B cell (primary cell): ENCODE measurements at regions not wholly inside any gene's neighbourhood (a gene's known extent, or its start where the extent isn't known, plus 50 kb on each side); places are given as distances from the start of the nearest gene placed in this dataset.

Source experiments
- ATAC-seq: fragments of 200-7000 bp; cut with Tn5 transposase; one replicate; pipeline ENCODE4 v1.10.0; 2021; ENCODE audit warnings: low read depth, mild to moderate bottlenecking, moderate number of reproducible peaks, moderate library complexity
- CTCF ChIA-PET: fragments of 350-600 bp; sonication (Branson Sonifier 250); formaldehyde crosslinking; loops from one replicate; lab custom pipeline; 2021; ENCODE audit warnings: antibody characterized with exemption, inconsistent platforms; lab: Charles Lee
- POLR2A ChIA-PET: fragments of 350-600 bp; sonication (Branson Sonifier 250); formaldehyde crosslinking; loops from one replicate; lab custom pipeline; 2021; ENCODE audit warnings: antibody characterized with exemption; lab: Charles Lee
- DNase-seq: peaks from one replicate; pipeline ENCODE4 v3.0.0; 2013
- H2AFZ ChIP-seq: 2 replicates; pipeline ENCODE4 v1.6.1; 2012; ENCODE audit warnings: mild to moderate bottlenecking, low read depth, low read length; ENCODE audit not compliant: insufficient read depth, poor library complexity, severe bottlenecking
- H3K27ac ChIP-seq, 2 donors: 1 replicate in 1 of 2; 2 replicates in 1 of 2; pipeline ENCODE4 v1.5.1; 2012 to 2013; ENCODE audit warnings: low read length in 2 of 2, mild to moderate bottlenecking in 2 of 2, moderate library complexity in 1 of 2
- H3K27me3 ChIP-seq, 4 experiments: fragments of 200-600 bp in 1 of 4; sonication (generic) in 1 of 4; replicated peaks in 1 of 4; 1 replicate in 2 of 4; 2 replicates in 2 of 4; pipeline versions ENCODE4 v1.6.1 to v1.7.0; 2013 to 2016; ENCODE audit warnings: low read length in 3 of 4, mild to moderate bottlenecking in 2 of 4, mixed read lengths in 1 of 4, moderate library complexity in 1 of 4; ENCODE audit not compliant: insufficient read depth in 4 of 4, control insufficient read depth in 3 of 4; ENCODE audit errors: control extremely low read depth in 1 of 4
- H3K36me3 ChIP-seq, 2 experiments: replicated peaks in 1 of 2; 1 replicate in 1 of 2; 2 replicates in 1 of 2; pipeline versions ENCODE4 v1.6.1 to v1.7.1; 2013; ENCODE audit warnings: low read length in 1 of 2; ENCODE audit not compliant: insufficient read depth in 2 of 2, control insufficient read depth in 1 of 2; ENCODE audit errors: control extremely low read depth in 1 of 2, extremely low read depth in 1 of 2
- H3K4me1 ChIP-seq, 2 donors: fragments of 200-600 bp in 1 of 2; sonication (generic) in 1 of 2; 1 replicate in 1 of 2; 2 replicates in 1 of 2; pipeline versions ENCODE4 v1.5.1 to v1.6.1; 2013 to 2017; ENCODE audit warnings: low read length in 2 of 2; ENCODE audit not compliant: control insufficient read depth in 2 of 2, insufficient read depth in 2 of 2
- H3K4me2 ChIP-seq: replicated peaks from 2 replicates; pipeline ENCODE3; 2012; ENCODE audit warnings: mild to moderate bottlenecking, low read depth, low read length; ENCODE audit not compliant: poor library complexity, severe bottlenecking
- H3K4me3 ChIP-seq, 5 experiments: fragments of 200-600 bp in 1 of 5; sonication (generic) in 1 of 5; 1 replicate in 3 of 5; 2 replicates in 2 of 5; pipeline versions ENCODE4 v1.5.1 to v1.7.0; 2011 to 2016; ENCODE audit warnings: low read length in 4 of 5, mild to moderate bottlenecking in 4 of 5, low read depth in 2 of 5, control low read depth in 1 of 5, moderate library complexity in 1 of 5; ENCODE audit not compliant: insufficient read depth in 1 of 5; ENCODE audit errors: control extremely low read depth in 1 of 5, extremely low read depth in 1 of 5
- H3K79me2 ChIP-seq: fragments of 200-600 bp; sonication (generic); one replicate; pipeline ENCODE4 v1.6.0; 2016; ENCODE audit warnings: low read length; ENCODE audit not compliant: control insufficient read depth, insufficient read depth
- H3K9ac ChIP-seq: fragments of 200-600 bp; sonication (generic); 2 replicates; pipeline ENCODE4 v1.6.1; 2017; ENCODE audit warnings: mild to moderate bottlenecking, low read length, moderate library complexity
- H3K9me3 ChIP-seq, 3 donors: one replicate each; pipeline versions ENCODE4 v1.6.1 to v1.7.1; 2013; ENCODE audit warnings: low read length in 2 of 3; ENCODE audit not compliant: control insufficient read depth in 2 of 3, insufficient read depth in 1 of 3; ENCODE audit errors: control extremely low read depth in 1 of 3
- H4K20me1 ChIP-seq: 2 replicates; pipeline ENCODE4 v1.6.0; 2012; ENCODE audit warnings: mild to moderate bottlenecking, low read length; ENCODE audit not compliant: insufficient read depth, control insufficient read depth, poor library complexity, severe bottlenecking
- H3K27ac Mint-ChIP-seq: one replicate; pipeline ENCODE4 v1.8.0; 2021; ENCODE audit warnings: mixed read lengths
- H3K27me3 Mint-ChIP-seq: one replicate; pipeline ENCODE4 v1.8.0; 2021; ENCODE audit warnings: mixed read lengths
- H3K4me1 Mint-ChIP-seq: one replicate; pipeline ENCODE4 v1.8.0; 2021; ENCODE audit warnings: mixed read lengths
- H3K4me3 Mint-ChIP-seq: one replicate; pipeline ENCODE4 v1.8.0; 2021; ENCODE audit warnings: mixed read lengths
- H3K9me3 Mint-ChIP-seq: one replicate; pipeline ENCODE4 v1.8.0; 2022; ENCODE audit warnings: mixed read lengths; ENCODE audit not compliant: insufficient read depth
- CTCF ChIP-seq: fragments of 200-600 bp; IDR thresholded peaks from one replicate; pipeline ENCODE4 v1.8.0; 2022; ENCODE audit warnings: antibody characterized with exemption, mild to moderate bottlenecking
- EZH2 ChIP-seq: IDR thresholded peaks from 2 replicates; pipeline ENCODE4 v1.6.1; 2012; ENCODE audit warnings: borderline replicate concordance, low read depth, mild to moderate bottlenecking, moderate library complexity, low read length; ENCODE audit not compliant: insufficient read depth, poor library complexity, severe bottlenecking
- WGBS: methylation state at CpG from one replicate; pipeline ENCODE4 v1.1.5; 2013; ENCODE audit warnings: missing lambda C conversion rate; ENCODE audit not compliant: insufficient coverage; 5-methylcytosine and 5-hydroxymethylcytosine counted together
- intact Hi-C: fragments of 100-400 bp; cut with micrococcal nuclease; formaldehyde crosslinking; loops from one replicate; pipeline ENCODE4 v1.10.0; 2022

GRCh38 chr18:60754413-60755009, 381.9 kb upstream of the MC4R start:
- no peaks in the 10 kb centered on the region for H3K27me3 ChIP-seq
- ATAC-seq (no peak), DNase-seq (no peak)
- H3K4me3 ChIP-seq: no peak overlapping the region
- H3K9ac ChIP-seq: no peak overlapping the region
- TF ChIP-seq EZH2 (no peak), CTCF (no peak)
- no peak overlapping the region for H3K4me2 ChIP-seq
- POLR2A ChIA-PET: no interaction called here
- Mint-ChIP-seq H3K4me1 (no peaks in the 10 kb centered on the region), H3K27ac (no peak overlapping the region), H3K9me3 (no peaks in the 10 kb centered on the region), H3K27me3 (no peaks in the 10 kb centered on the region), H3K4me3 (no peak overlapping the region)
- H4K20me1 ChIP-seq: no peaks in the 10 kb centered on the region
- no peaks in the 10 kb centered on the region for H3K4me1 ChIP-seq
- intact Hi-C loops: no loop called here
- H3K9me3 ChIP-seq: no peaks in the 10 kb centered on the region
- H2AFZ ChIP-seq: no peak overlapping the region
- WGBS: 0% methylated on average over 3 of the region's 4 CpGs
- CTCF ChIA-PET: no interaction called here
- H3K36me3 ChIP-seq: no peaks in the 10 kb centered on the region
- no peak overlapping the region for H3K27ac ChIP-seq
- no peaks in the 10 kb centered on the region for H3K79me2 ChIP-seq

GRCh38 chr18:60755134-60755533, 382.6 kb upstream of the MC4R start:
- no peak overlapping the region for H3K27ac Mint-ChIP-seq
- TF ChIP-seq CTCF (no peak), EZH2 (no peak)
- Histone ChIP-seq H3K79me2 (no peaks in the 10 kb centered on the region), H3K9me3 (no peaks in the 10 kb centered on the region), H2AFZ (no peak overlapping the region), H3K9ac (no peak overlapping the region), H3K36me3 (no peaks in the 10 kb centered on the region), H3K4me3 (no peak overlapping the region), H3K4me1 (no peaks in the 10 kb centered on the region), H4K20me1 (no peaks in the 10 kb centered on the region), H3K27ac (no peak overlapping the region), H3K27me3 (no peaks in the 10 kb centered on the region), H3K4me2 (no peak overlapping the region)
- CTCF ChIA-PET: no interaction called here
- intact Hi-C loops: no loop called here
- DNase-seq: no peak
- POLR2A ChIA-PET: no interaction called here
- no peak for ATAC-seq
- 78% methylated on average over 1 of the region's 5 CpGs for WGBS
- H3K4me3 Mint-ChIP-seq: no peak overlapping the region
- no peaks in the 10 kb centered on the region for H3K27me3 Mint-ChIP-seq
- H3K9me3 Mint-ChIP-seq: no peaks in the 10 kb centered on the region
- H3K4me1 Mint-ChIP-seq: no peaks in the 10 kb centered on the region
